Hepatocyte (in vitro differentiated cells): ENCODE measurements at regions not wholly inside any gene's neighbourhood (a gene's known extent, or its start where the extent isn't known, plus 50 kb on each side); places are given as distances from the start of the nearest gene placed in this dataset.

Experiments used
- CTCF ChIP-seq: fragments of 200-600 bp; sonication (generic); IDR thresholded peaks from 2 replicates; pipeline ENCODE4 v1.5.1; 2016; ENCODE audit warnings: antibody characterized with exemption, mild to moderate bottlenecking; ENCODE audit not compliant: poor library complexity
- EZH2 ChIP-seq: fragments of 200-600 bp; sonication (generic); IDR thresholded peaks from 2 replicates; pipeline ENCODE4 v1.6.1; 2016; ENCODE audit warnings: antibody characterized with exemption, mild to moderate bottlenecking, borderline replicate concordance

GRCh38 chr6:27604986-27605385, 132.1 kb upstream of the ZNF184 start:
- TF ChIP-seq CTCF (no peak), EZH2 (no peak)
